ENCODE measurements at regions not wholly inside any gene's neighbourhood (a gene's known extent, or its start where the extent isn't known, plus 50 kb on each side); places are given as distances from the start of the nearest gene placed in this dataset.

- no peak for TF ChIP-seq CTCF (IDR thresholded peaks at IDR 0.05)
- DNase-seq (no peak), ATAC-seq (no peak)
- WGBS, 2 donors: 82 to 95% methylated on average over 1 of the region's 1 CpG
- Histone ChIP-seq H3K36me3 (no peaks in the 10 kb centered on the region), H3K27me3 (no peaks in the 10 kb centered on the region), H3K4me3 (no peak overlapping the region), H3K9me3 (peaks cover 0 to 7% (median 0%) of the 10 kb centered on the region in 11 donors), H3K27ac (no peak overlapping the region), H3K4me1 (no peaks in the 10 kb centered on the region)
- intact Hi-C loops (cut with DNase I): no loop called here
These were observed 516.1 kb upstream of the NR3C2 start for GRCh38 chr4:148958317-148958716.

- no peak for TF ChIP-seq CTCF (IDR thresholded peaks at IDR 0.05)
- Histone ChIP-seq H3K4me1 (no peaks in the 10 kb centered on the region), H3K9me3 (no peaks in the 10 kb centered on the region), H3K36me3 (no peaks in the 10 kb centered on the region), H3K4me3 (no peak overlapping the region), H3K27ac (no peak overlapping the region), H3K27me3 (no peaks in the 10 kb centered on the region)
- DNase-seq (no peak), ATAC-seq (no peak)
- 93 to 95% methylated on average over 1 of the region's 1 CpG for WGBS, 2 donors
- intact Hi-C loops (cut with DNase I): no loop called here
These were observed 513.5 kb upstream of the NR3C2 start for GRCh38 chr4:148955564-148956297.

DNA sequence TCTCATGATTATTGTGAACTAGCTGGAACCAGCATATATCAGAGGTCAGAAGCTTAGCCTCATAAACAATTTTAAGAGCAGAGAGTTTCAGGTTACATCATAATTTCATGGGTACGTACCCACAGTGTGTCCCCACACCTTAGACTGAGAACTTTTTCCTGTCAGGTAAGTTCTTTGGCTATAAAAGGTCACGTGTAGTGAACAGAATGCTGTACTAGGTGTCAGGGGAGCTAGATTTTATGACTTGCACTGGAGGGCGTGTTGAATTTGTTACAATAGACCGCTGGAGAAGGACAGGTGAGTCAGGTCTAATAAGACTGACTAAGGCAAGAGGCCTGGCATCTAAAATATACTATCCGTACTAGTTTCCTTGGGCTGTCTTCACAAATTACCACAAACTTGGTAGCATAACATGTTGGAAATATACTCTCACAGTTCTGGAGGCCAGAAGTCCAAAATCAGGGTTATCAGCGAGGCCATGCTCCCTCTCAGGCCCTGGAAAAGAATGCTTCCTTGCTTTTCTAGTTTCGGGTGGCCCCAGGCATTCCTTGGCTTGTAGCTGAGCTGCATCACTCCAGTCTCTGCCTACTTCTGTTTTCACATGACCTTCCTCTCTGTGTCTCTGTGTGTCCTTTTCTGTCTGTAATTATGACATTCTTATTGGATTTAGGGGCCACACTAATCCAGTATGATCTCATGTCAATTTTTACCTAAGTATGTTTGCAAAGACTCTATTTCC lies 512.0 kb upstream of the NR3C2 start:
- no peaks in the 10 kb centered on the region for H3K4me1 ChIP-seq
- 87 to 89% methylated on average over 7 of the region's 7 CpGs for WGBS, 2 donors
- ATAC-seq: no peak
- H3K27ac ChIP-seq: no peak overlapping the region
- no peak for DNase-seq
- TF ChIP-seq CTCF (IDR thresholded peaks at IDR 0.05): no peak
- no peaks in the 10 kb centered on the region for H3K9me3 ChIP-seq
- intact Hi-C loops (cut with DNase I): no loop called here
- H3K27me3 ChIP-seq: no peaks in the 10 kb centered on the region
- H3K4me3 ChIP-seq: no peak overlapping the region
- H3K36me3 ChIP-seq: no peaks in the 10 kb centered on the region

- no peak overlapping the region for H3K27ac ChIP-seq
- H3K9me3 ChIP-seq: no peaks in the 10 kb centered on the region
- TF ChIP-seq CTCF (IDR thresholded peaks at IDR 0.05): no peak
- no peaks in the 10 kb centered on the region for H3K27me3 ChIP-seq
- 88 to 91% methylated on average over 3 of the region's 3 CpGs for WGBS, 2 donors
- no peaks in the 10 kb centered on the region for H3K4me1 ChIP-seq
- intact Hi-C loops (cut with DNase I): no loop called here
- H3K4me3 ChIP-seq: no peak overlapping the region
- ATAC-seq (no peak), DNase-seq (no peak)
- no peaks in the 10 kb centered on the region for H3K36me3 ChIP-seq
These were observed 509.1 kb upstream of the NR3C2 start for GRCh38 chr4:148951346-148951745.
